C4-2B (cell line): ENCODE measurements at regions not wholly inside any gene's neighbourhood (a gene's known extent, or its start where the extent isn't known, plus 50 kb on each side); places are given as distances from the start of the nearest gene placed in this dataset.

Source experiments
- ZFX ChIP-seq: fragments of 450-650 bp; IDR thresholded peaks from 2 replicates; pipeline ENCODE4 v1.6.1; 2017
- TF ChIP-seq, protein P1 (sequence below): fragments of 450-650 bp; conservative IDR thresholded peaks from 2 replicates; pipeline ENCODE4 v1.5.1; 2017; ENCODE audit warnings: mild to moderate bottlenecking

- TF ChIP-seq, protein P1, sequence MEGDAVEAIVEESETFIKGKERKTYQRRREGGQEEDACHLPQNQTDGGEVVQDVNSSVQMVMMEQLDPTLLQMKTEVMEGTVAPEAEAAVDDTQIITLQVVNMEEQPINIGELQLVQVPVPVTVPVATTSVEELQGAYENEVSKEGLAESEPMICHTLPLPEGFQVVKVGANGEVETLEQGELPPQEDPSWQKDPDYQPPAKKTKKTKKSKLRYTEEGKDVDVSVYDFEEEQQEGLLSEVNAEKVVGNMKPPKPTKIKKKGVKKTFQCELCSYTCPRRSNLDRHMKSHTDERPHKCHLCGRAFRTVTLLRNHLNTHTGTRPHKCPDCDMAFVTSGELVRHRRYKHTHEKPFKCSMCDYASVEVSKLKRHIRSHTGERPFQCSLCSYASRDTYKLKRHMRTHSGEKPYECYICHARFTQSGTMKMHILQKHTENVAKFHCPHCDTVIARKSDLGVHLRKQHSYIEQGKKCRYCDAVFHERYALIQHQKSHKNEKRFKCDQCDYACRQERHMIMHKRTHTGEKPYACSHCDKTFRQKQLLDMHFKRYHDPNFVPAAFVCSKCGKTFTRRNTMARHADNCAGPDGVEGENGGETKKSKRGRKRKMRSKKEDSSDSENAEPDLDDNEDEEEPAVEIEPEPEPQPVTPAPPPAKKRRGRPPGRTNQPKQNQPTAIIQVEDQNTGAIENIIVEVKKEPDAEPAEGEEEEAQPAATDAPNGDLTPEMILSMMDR, result no peak
- no peak for TF ChIP-seq ZFX
These were observed 260.6 kb downstream of the TRIML1 start for GRCh38 chr4:188399834-188400233.
